Loucy (cell line): ENCODE measurements at regions not wholly inside any gene's neighbourhood (a gene's known extent, or its start where the extent isn't known, plus 50 kb on each side); places are given as distances from the start of the nearest gene placed in this dataset.

Source experiments
- CTCF ChIP-seq: fragments of 200-600 bp; sonication (generic); conservative IDR thresholded peaks from 2 replicates; pipeline ENCODE4 v1.5.1; 2014; ENCODE audit warnings: mild to moderate bottlenecking, antibody characterized with exemption, low read length
- EZH2phosphoT487 ChIP-seq: fragments of 200-600 bp; IDR thresholded peaks from 2 replicates; pipeline ENCODE4 v1.6.1; 2018; ENCODE audit warnings: antibody characterized with exemption, mild to moderate bottlenecking, moderate library complexity, borderline replicate concordance

GRCh38 chrX:40854242-40854641, 118.9 kb upstream of the MED14 start:
- TF ChIP-seq CTCF: no peak
- TF ChIP-seq EZH2phosphoT487: no peak
